ENCODE measurements at regions not wholly inside any gene's neighbourhood (a gene's known extent, or its start where the extent isn't known, plus 50 kb on each side); places are given as distances from the start of the nearest gene placed in this dataset.

DNA sequence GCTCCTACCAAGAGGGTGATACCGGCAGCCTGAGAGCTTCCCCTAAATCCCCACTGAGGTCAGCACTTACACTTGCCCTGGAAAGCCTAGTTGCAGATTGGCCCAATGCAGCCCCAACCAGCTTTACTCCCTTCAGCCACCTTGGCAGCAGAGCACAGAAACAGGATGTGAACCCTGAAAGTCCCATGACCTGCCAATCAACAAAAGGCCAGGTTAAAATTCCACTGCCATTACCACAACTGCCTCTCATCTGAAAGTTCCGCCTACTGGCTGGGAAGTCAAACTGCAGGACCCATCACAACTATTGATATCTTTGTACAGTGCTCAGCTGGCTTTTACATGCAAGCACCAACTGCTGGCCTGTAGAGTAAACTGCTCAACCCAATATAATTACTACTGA, 156.2 kb downstream of the ZMAT3 start:
- Histone ChIP-seq H3K23ac (ENCODE audit: insufficient read length, low read depth, low read length) (no peak overlapping the region), H3K23me2 (ENCODE audit: insufficient read length, low read depth, low read length, poor library complexity, severe bottlenecking) (no peaks in the 10 kb centered on the region), H2AK5ac (ENCODE audit: insufficient read length, low read length) (no peak overlapping the region), H2BK5ac (ENCODE audit: insufficient read length, low read length) (no peak overlapping the region), H2BK12ac (ENCODE audit: insufficient read length, low read depth, low read length) (no peak overlapping the region), H3K4ac (ENCODE audit: low read depth, low read length) (no peak overlapping the region), H3K79me1 (ENCODE audit: insufficient read depth, low read depth, low read length, poor library complexity, severe bottlenecking) (no peaks in the 10 kb centered on the region), H4K8ac (replicated peaks; ENCODE audit: insufficient read length, low read depth, low read length) (no peak overlapping the region), H3K79me2 (ENCODE audit: insufficient read depth, low read length) (no peaks in the 10 kb centered on the region), H2BK20ac (ENCODE audit: low read depth, low read length, poor library complexity, severe bottlenecking) (no peak overlapping the region), H4K5ac (ENCODE audit: insufficient read length, low read depth, low read length) (no peak overlapping the region), H2BK15ac (ENCODE audit: low read depth, low read length) (no peak overlapping the region), H3K4me1 (ENCODE audit: insufficient read depth, low read length) (no peaks in the 10 kb centered on the region), H3K14ac (ENCODE audit: insufficient read depth, low read length) (no peak overlapping the region), H3K18ac (ENCODE audit: insufficient read length, low read depth, low read length) (no peak overlapping the region), H3K27me3 (ENCODE audit: insufficient read depth, low read length) (no peaks in the 10 kb centered on the region), H2AFZ (ENCODE audit: low read length) (no peak overlapping the region), H3K9me3 (ENCODE audit: control insufficient read depth, low read depth, low read length) (no peaks in the 10 kb centered on the region), H4K91ac (ENCODE audit: insufficient read length, low read depth, low read length) (no peak overlapping the region), H3K27ac (ENCODE audit: insufficient read length, low read depth, low read length) (no peak overlapping the region), H3T11ph (ENCODE audit: low read length) (no peak overlapping the region), H3K4me2 (ENCODE audit: insufficient read depth, insufficient read length, low read length) (no peak overlapping the region), H3K9ac (ENCODE audit: extremely low read depth, insufficient read length, low read length) (no peak overlapping the region), H4K20me1 (ENCODE audit: control insufficient read depth, insufficient read depth, insufficient read length) (no peaks in the 10 kb centered on the region), H3K56ac (ENCODE audit: insufficient read length, low read depth, low read length) (no peak overlapping the region), H2BK120ac (ENCODE audit: low read depth, low read length, poor library complexity, severe bottlenecking) (no peak overlapping the region)
- TF ChIP-seq, protein P1, sequence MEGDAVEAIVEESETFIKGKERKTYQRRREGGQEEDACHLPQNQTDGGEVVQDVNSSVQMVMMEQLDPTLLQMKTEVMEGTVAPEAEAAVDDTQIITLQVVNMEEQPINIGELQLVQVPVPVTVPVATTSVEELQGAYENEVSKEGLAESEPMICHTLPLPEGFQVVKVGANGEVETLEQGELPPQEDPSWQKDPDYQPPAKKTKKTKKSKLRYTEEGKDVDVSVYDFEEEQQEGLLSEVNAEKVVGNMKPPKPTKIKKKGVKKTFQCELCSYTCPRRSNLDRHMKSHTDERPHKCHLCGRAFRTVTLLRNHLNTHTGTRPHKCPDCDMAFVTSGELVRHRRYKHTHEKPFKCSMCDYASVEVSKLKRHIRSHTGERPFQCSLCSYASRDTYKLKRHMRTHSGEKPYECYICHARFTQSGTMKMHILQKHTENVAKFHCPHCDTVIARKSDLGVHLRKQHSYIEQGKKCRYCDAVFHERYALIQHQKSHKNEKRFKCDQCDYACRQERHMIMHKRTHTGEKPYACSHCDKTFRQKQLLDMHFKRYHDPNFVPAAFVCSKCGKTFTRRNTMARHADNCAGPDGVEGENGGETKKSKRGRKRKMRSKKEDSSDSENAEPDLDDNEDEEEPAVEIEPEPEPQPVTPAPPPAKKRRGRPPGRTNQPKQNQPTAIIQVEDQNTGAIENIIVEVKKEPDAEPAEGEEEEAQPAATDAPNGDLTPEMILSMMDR (conservative IDR thresholded peaks at IDR 0.05): no peak
- Mint-ChIP-seq H3K36me3 (ENCODE audit: insufficient read depth in 1 of 3, low read depth in 3 of 3) (peaks cover 0 to 20% (median 1%) of the 10 kb centered on the region in 3 experiments; a peak in 4 of 7 replicates), H3K9me3 (peaks cover 18 to 19% of the 10 kb centered on the region in 2 experiments), H3K4me1 (no peaks in the 10 kb centered on the region), H3K4me3 (no peak overlapping the region), H3K27me3 (ENCODE audit: low read depth) (no peaks in the 10 kb centered on the region), H3K27ac (no peak overlapping the region; a peak in 1 of 7 replicates)
- no peak for DNase-seq
- no CpG with 5 or more reads among the region's 2 CpGs for WGBS (ENCODE audit: extremely low coverage, insufficient read length, low lambda C conversion rate)

Data from H9 (cell line).